OCI-LY1 (cell line): ENCODE measurements at regions not wholly inside any gene's neighbourhood (a gene's known extent, or its start where the extent isn't known, plus 50 kb on each side); places are given as distances from the start of the nearest gene placed in this dataset.

Experiments
- H2AFZ ChIP-seq: fragments of 200-600 bp; sonication (generic), shearing (Covaris generic); 2 replicates; pipeline ENCODE4 v1.6.0; 2014; ENCODE audit warnings: antibody characterized with exemption, mild to moderate bottlenecking, low read length
- H3F3A ChIP-seq: fragments of 200-600 bp; sonication (generic), shearing (Covaris generic); 2 replicates; pipeline ENCODE4 v1.6.0; 2014; ENCODE audit warnings: mild to moderate bottlenecking, antibody characterized with exemption, low read length, moderate library complexity; ENCODE audit not compliant: insufficient read depth
- H3K27ac ChIP-seq: fragments of 200-600 bp; sonication (generic); 2 replicates; pipeline ENCODE4 v1.5.1; 2014; ENCODE audit warnings: low read length, mixed run types, mild to moderate bottlenecking, low read depth; ENCODE audit not compliant: poor library complexity, severe bottlenecking
- H3K27me3 ChIP-seq: fragments of 200-600 bp; sonication (generic); 2 replicates; pipeline ENCODE4 v1.6.0; 2014; ENCODE audit warnings: antibody characterized with exemption, mild to moderate bottlenecking, low read length, moderate library complexity; ENCODE audit not compliant: insufficient read depth
- H3K36me3 ChIP-seq: fragments of 200-600 bp; sonication (generic); 2 replicates; pipeline ENCODE4 v1.6.1; 2014; ENCODE audit warnings: mild to moderate bottlenecking, antibody characterized with exemption, low read length, moderate library complexity, mixed read lengths; ENCODE audit not compliant: insufficient read depth
- H3K4me1 ChIP-seq: fragments of 200-600 bp; sonication (generic); 2 replicates; pipeline ENCODE4 v1.5.1; 2014; ENCODE audit warnings: mild to moderate bottlenecking, low read length, moderate library complexity; ENCODE audit not compliant: insufficient read depth, severe bottlenecking
- H3K4me2 ChIP-seq: fragments of 200-600 bp; sonication (generic), shearing (Covaris generic); 2 replicates; pipeline ENCODE4 v1.6.1; 2014; ENCODE audit warnings: low read length
- H3K4me3 ChIP-seq: fragments of 200-600 bp; sonication (generic); 2 replicates; pipeline ENCODE4 v1.5.1; 2014; ENCODE audit warnings: low read length, low read depth, mild to moderate bottlenecking, mixed read lengths; ENCODE audit not compliant: poor library complexity, severe bottlenecking
- H3K79me2 ChIP-seq: fragments of 200-600 bp; shearing (Covaris generic); 2 replicates; pipeline ENCODE4 v1.6.1; 2016; ENCODE audit warnings: mixed run types, low read length, mixed read lengths; ENCODE audit not compliant: insufficient read depth
- H3K9ac ChIP-seq: fragments of 200-600 bp; sonication (generic), shearing (Covaris generic); 2 replicates; pipeline ENCODE4 v1.6.1; 2014; ENCODE audit warnings: mild to moderate bottlenecking, low read length, mixed read lengths
- H3K9me2 ChIP-seq: fragments of 200-600 bp; sonication (generic), shearing (Covaris generic); 2 replicates; pipeline ENCODE4 v1.6.1; 2014; ENCODE audit warnings: low read depth, mild to moderate bottlenecking, low read length, mixed read lengths
- H3K9me3 ChIP-seq: fragments of 200-600 bp; shearing (Covaris generic); 2 replicates; pipeline ENCODE4 v1.6.1; 2014; ENCODE audit warnings: low read length, mixed read lengths
- H4K20me1 ChIP-seq: fragments of 200-600 bp; sonication (generic), shearing (Covaris generic); 2 replicates; pipeline ENCODE4 v1.6.0; 2016; ENCODE audit warnings: mild to moderate bottlenecking, low read length; ENCODE audit not compliant: insufficient read depth
- EZH2 ChIP-seq: fragments of 200-600 bp; sonication (generic), shearing (Covaris generic); IDR thresholded peaks from 2 replicates; pipeline ENCODE4 v1.8.0; 2017; ENCODE audit warnings: borderline replicate concordance, mixed run types, mild to moderate bottlenecking, antibody characterized with exemption, low read length, moderate library complexity, mixed read lengths
- TF ChIP-seq, protein P1 (sequence below): fragments of 200-600 bp; sonication (generic), shearing (Covaris generic); IDR thresholded peaks from 2 replicates; pipeline ENCODE4 v1.5.1; 2017; ENCODE audit warnings: mild to moderate bottlenecking, antibody characterized with exemption, low read length, moderate library complexity, mixed read lengths

- H4K20me1 ChIP-seq = no peaks in the 10 kb centered on the region
- no peaks in the 10 kb centered on the region for H3F3A ChIP-seq
- no peaks in the 10 kb centered on the region for H3K9me2 ChIP-seq
- no peak overlapping the region for H2AFZ ChIP-seq
- no peaks in the 10 kb centered on the region for H3K79me2 ChIP-seq
- no peak overlapping the region for H3K27ac ChIP-seq
- H3K9ac ChIP-seq = no peak overlapping the region
- no peak overlapping the region for H3K4me2 ChIP-seq
- H3K4me1 ChIP-seq = peaks cover 13% of the 10 kb centered on the region
- TF ChIP-seq EZH2 = no peak
- TF ChIP-seq, protein P1, sequence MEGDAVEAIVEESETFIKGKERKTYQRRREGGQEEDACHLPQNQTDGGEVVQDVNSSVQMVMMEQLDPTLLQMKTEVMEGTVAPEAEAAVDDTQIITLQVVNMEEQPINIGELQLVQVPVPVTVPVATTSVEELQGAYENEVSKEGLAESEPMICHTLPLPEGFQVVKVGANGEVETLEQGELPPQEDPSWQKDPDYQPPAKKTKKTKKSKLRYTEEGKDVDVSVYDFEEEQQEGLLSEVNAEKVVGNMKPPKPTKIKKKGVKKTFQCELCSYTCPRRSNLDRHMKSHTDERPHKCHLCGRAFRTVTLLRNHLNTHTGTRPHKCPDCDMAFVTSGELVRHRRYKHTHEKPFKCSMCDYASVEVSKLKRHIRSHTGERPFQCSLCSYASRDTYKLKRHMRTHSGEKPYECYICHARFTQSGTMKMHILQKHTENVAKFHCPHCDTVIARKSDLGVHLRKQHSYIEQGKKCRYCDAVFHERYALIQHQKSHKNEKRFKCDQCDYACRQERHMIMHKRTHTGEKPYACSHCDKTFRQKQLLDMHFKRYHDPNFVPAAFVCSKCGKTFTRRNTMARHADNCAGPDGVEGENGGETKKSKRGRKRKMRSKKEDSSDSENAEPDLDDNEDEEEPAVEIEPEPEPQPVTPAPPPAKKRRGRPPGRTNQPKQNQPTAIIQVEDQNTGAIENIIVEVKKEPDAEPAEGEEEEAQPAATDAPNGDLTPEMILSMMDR = no peak
- H3K4me3 ChIP-seq = no peak overlapping the region
- H3K9me3 ChIP-seq = no peaks in the 10 kb centered on the region
- no peaks in the 10 kb centered on the region for H3K27me3 ChIP-seq
- no peaks in the 10 kb centered on the region for H3K36me3 ChIP-seq
Measured at GRCh38 chr2:174680221-174680620, 82.6 kb upstream of the WIPF1 start.

DNA sequence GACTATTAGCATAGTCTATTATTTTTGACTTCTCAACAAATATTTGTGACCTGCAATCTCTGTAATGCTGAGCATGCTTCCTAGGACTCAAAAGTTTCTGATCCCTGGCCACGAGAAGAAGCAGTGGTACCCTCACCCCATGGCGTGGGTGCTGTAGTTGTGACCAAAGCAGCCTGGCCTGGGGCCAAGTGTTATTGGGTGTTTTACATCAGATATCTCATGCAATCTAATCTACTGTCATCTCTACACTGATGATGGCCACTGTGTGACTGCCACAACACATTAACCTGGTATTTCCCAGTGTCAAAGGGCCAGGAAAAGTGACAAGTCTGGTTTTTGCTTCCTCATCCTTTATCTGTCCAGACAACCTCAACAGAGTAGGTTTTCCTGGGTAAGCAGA lies 80.8 kb upstream of the WIPF1 start:
- no peak for TF ChIP-seq EZH2
- TF ChIP-seq, protein P1 = no peak
- Histone ChIP-seq H2AFZ (no peak overlapping the region), H3K79me2 (no peaks in the 10 kb centered on the region), H4K20me1 (no peaks in the 10 kb centered on the region), H3K27me3 (no peaks in the 10 kb centered on the region), H3K4me3 (no peak overlapping the region), H3K9me2 (no peaks in the 10 kb centered on the region), H3K9ac (no peak overlapping the region), H3K4me2 (no peak overlapping the region), H3K4me1 (peaks cover 12% of the 10 kb centered on the region), H3F3A (no peaks in the 10 kb centered on the region), H3K27ac (no peak overlapping the region), H3K9me3 (no peaks in the 10 kb centered on the region), H3K36me3 (no peaks in the 10 kb centered on the region)

DNA sequence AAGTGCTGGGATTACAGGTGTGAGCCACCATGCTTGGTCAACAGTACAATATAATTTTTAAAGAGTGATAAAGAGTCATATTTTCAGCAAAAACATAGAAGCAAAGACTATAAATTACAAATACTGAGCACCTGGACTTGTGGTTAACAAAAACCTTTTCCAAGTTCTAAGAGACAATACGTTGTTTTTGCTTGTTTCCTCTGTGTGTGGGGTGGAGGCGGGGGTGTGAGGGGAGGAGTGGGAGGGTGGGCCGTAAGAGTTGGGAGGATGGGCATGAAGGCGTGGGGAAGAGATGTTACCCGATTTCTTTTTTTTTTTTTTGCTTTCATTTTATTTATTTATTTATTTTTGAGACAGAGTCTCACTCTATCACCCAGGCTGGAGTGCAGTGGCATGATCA lies 78.0 kb upstream of the WIPF1 start:
- Histone ChIP-seq H3K9ac (no peak overlapping the region), H3K27ac (no peak overlapping the region), H3K4me2 (no peak overlapping the region), H3K4me3 (no peak overlapping the region), H4K20me1 (no peaks in the 10 kb centered on the region), H3K4me1 (no peaks in the 10 kb centered on the region), H3K9me2 (no peaks in the 10 kb centered on the region), H3K9me3 (no peaks in the 10 kb centered on the region), H2AFZ (no peak overlapping the region), H3K36me3 (no peaks in the 10 kb centered on the region), H3K79me2 (no peaks in the 10 kb centered on the region), H3K27me3 (no peaks in the 10 kb centered on the region), H3F3A (no peaks in the 10 kb centered on the region)
- TF ChIP-seq, protein P1 = no peak
- no peak for TF ChIP-seq EZH2
